Neural progenitor cell (in vitro differentiated cells): ENCODE measurements at regions not wholly inside any gene's neighbourhood (a gene's known extent, or its start where the extent isn't known, plus 50 kb on each side); places are given as distances from the start of the nearest gene placed in this dataset.

ENCODE experiments used
- DNase-seq: peaks from one replicate; pipeline ENCODE4 v3.0.0-alpha.2; 2016; ENCODE audit warnings: low spot score
- H2AFZ ChIP-seq: fragments of 200-600 bp; sonication (generic); replicated peaks from 2 replicates; pipeline ENCODE4 v1.6.1; 2016; ENCODE audit warnings: antibody characterized with exemption
- H3F3A ChIP-seq: fragments of 200-600 bp; sonication (generic); 2 replicates; pipeline ENCODE4 v1.6.1; 2016; ENCODE audit warnings: antibody characterized with exemption, low read depth
- H3K27ac ChIP-seq: fragments of 200-600 bp; sonication (generic); 2 replicates; pipeline ENCODE4 v1.5.1; 2016; ENCODE audit warnings: mild to moderate bottlenecking
- H3K27me3 ChIP-seq: fragments of 200-600 bp; sonication (generic); 2 replicates; pipeline ENCODE4 v1.6.1; 2016; ENCODE audit warnings: mild to moderate bottlenecking, moderate library complexity
- H3K36me3 ChIP-seq: fragments of 200-600 bp; sonication (generic); 2 replicates; pipeline ENCODE4 v1.5.1; 2016
- H3K4me1 ChIP-seq: fragments of 200-600 bp; sonication (generic); 2 replicates; pipeline ENCODE4 v1.6.1; 2016; ENCODE audit warnings: mixed run types
- H3K4me2 ChIP-seq: fragments of 200-600 bp; sonication (generic); 2 replicates; pipeline ENCODE4 v1.6.1; 2016
- H3K4me3 ChIP-seq: fragments of 200-600 bp; sonication (generic); 2 replicates; pipeline ENCODE4 v1.5.1; 2016
- H3K79me2 ChIP-seq: fragments of 200-600 bp; sonication (generic); 2 replicates; pipeline ENCODE4 v1.6.1; 2016; ENCODE audit warnings: low read depth
- H3K9ac ChIP-seq: fragments of 200-600 bp; sonication (generic); 2 replicates; pipeline ENCODE4 v1.6.1; 2016
- H3K9me3 ChIP-seq: fragments of 200-600 bp; sonication (generic); 2 replicates; pipeline ENCODE4 v1.5.1; 2016; ENCODE audit warnings: low read depth
- H4K20me1 ChIP-seq: fragments of 200-600 bp; sonication (generic); 2 replicates; pipeline ENCODE4 v1.6.1; 2016; ENCODE audit warnings: low read depth
- H3K27ac Mint-ChIP-seq: 3 replicates; pipeline ENCODE4 v1.8.0; 2021; ENCODE audit warnings: mixed read lengths
- H3K27me3 Mint-ChIP-seq: 2 replicates; pipeline ENCODE4 v1.8.0; 2022; ENCODE audit warnings: low read depth, mild to moderate bottlenecking, inconsistent platforms, moderate library complexity, mixed read lengths; ENCODE audit not compliant: insufficient read depth
- H3K36me3 Mint-ChIP-seq: 3 replicates; pipeline ENCODE4 v1.8.0; 2021; ENCODE audit warnings: mixed read lengths
- H3K4me1 Mint-ChIP-seq: 3 replicates; pipeline ENCODE4 v1.8.0; 2021; ENCODE audit warnings: mixed read lengths
- H3K4me3 Mint-ChIP-seq: 3 replicates; pipeline ENCODE4 v1.8.0; 2021; ENCODE audit warnings: mild to moderate bottlenecking, moderate library complexity, mixed read lengths
- H3K9me3 Mint-ChIP-seq: 3 replicates; pipeline ENCODE4 v1.8.0; 2020; ENCODE audit warnings: mixed read lengths
- CTCF ChIP-seq: fragments of 200-600 bp; sonication (generic); IDR thresholded peaks from 2 replicates; pipeline ENCODE4 v1.5.1; 2017; ENCODE audit warnings: antibody characterized with exemption, mild to moderate bottlenecking
- EZH2 ChIP-seq: fragments of 200-600 bp; sonication (generic); IDR thresholded peaks from 2 replicates; pipeline ENCODE4 v1.6.1; 2017; ENCODE audit warnings: antibody characterized with exemption, mild to moderate bottlenecking, moderate library complexity
- EZH2phosphoT487 ChIP-seq: fragments of 200-600 bp; sonication (generic); IDR thresholded peaks from 2 replicates; pipeline ENCODE4 v1.6.1; 2017; ENCODE audit warnings: antibody characterized with exemption

GRCh38 chr6:3612341-3613041 is 139.0 kb downstream of the PXDC1 start:
- Histone ChIP-seq H4K20me1 (no peaks in the 10 kb centered on the region), H3F3A (peaks cover 7% of the 10 kb centered on the region), H3K9me3 (no peaks in the 10 kb centered on the region), H2AFZ (no peak overlapping the region), H3K27ac (no peak overlapping the region), H3K4me2 (no peak overlapping the region), H3K36me3 (no peaks in the 10 kb centered on the region), H3K27me3 (no peaks in the 10 kb centered on the region), H3K79me2 (no peaks in the 10 kb centered on the region), H3K4me3 (no peak overlapping the region), H3K4me1 (peaks cover 8% of the 10 kb centered on the region), H3K9ac (no peak overlapping the region)
- Mint-ChIP-seq H3K4me3 (no peak overlapping the region), H3K9me3 (no peaks in the 10 kb centered on the region), H3K4me1 (peaks cover 43% of the 10 kb centered on the region), H3K36me3 (no peaks in the 10 kb centered on the region), H3K27me3 (peaks cover 14% of the 10 kb centered on the region), H3K27ac (peak overlapping the region; percentile 20)
- DNase-seq: no peak
- TF ChIP-seq EZH2 (no peak), CTCF (no peak), EZH2phosphoT487 (no peak)

GRCh38 chr6:3610921-3611320 is 140.6 kb downstream of the PXDC1 start:
- Mint-ChIP-seq H3K27ac (no peak overlapping the region), H3K4me1 (peaks cover 52% of the 10 kb centered on the region), H3K4me3 (no peak overlapping the region), H3K9me3 (no peaks in the 10 kb centered on the region), H3K27me3 (peaks cover 19% of the 10 kb centered on the region), H3K36me3 (no peaks in the 10 kb centered on the region)
- TF ChIP-seq EZH2: no peak
- TF ChIP-seq EZH2phosphoT487: no peak
- TF ChIP-seq CTCF: no peak
- H3F3A ChIP-seq: peaks cover 7% of the 10 kb centered on the region
- H2AFZ ChIP-seq: no peak overlapping the region
- peaks cover 8% of the 10 kb centered on the region for H3K4me1 ChIP-seq
- no peaks in the 10 kb centered on the region for H3K79me2 ChIP-seq
- no peaks in the 10 kb centered on the region for H3K27me3 ChIP-seq
- H3K4me3 ChIP-seq: no peak overlapping the region
- H3K9me3 ChIP-seq: no peaks in the 10 kb centered on the region
- H3K27ac ChIP-seq: no peak overlapping the region
- H4K20me1 ChIP-seq: no peaks in the 10 kb centered on the region
- no peaks in the 10 kb centered on the region for H3K36me3 ChIP-seq
- no peak overlapping the region for H3K4me2 ChIP-seq
- H3K9ac ChIP-seq: no peak overlapping the region
- DNase-seq: no peak

- Histone ChIP-seq H4K20me1 (no peaks in the 10 kb centered on the region), H3F3A (peaks cover 7% of the 10 kb centered on the region), H3K4me2 (no peak overlapping the region), H3K36me3 (no peaks in the 10 kb centered on the region), H3K27me3 (no peaks in the 10 kb centered on the region), H3K4me1 (peaks cover 8% of the 10 kb centered on the region), H2AFZ (no peak overlapping the region), H3K4me3 (no peak overlapping the region), H3K27ac (no peak overlapping the region), H3K9ac (no peak overlapping the region), H3K79me2 (no peaks in the 10 kb centered on the region), H3K9me3 (no peaks in the 10 kb centered on the region)
- no peak overlapping the region for H3K4me3 Mint-ChIP-seq
- H3K27me3 Mint-ChIP-seq: peaks cover 19% of the 10 kb centered on the region
- H3K27ac Mint-ChIP-seq: no peak overlapping the region
- H3K36me3 Mint-ChIP-seq: no peaks in the 10 kb centered on the region
- H3K9me3 Mint-ChIP-seq: no peaks in the 10 kb centered on the region
- DNase-seq: no peak
- TF ChIP-seq EZH2 (no peak), CTCF (no peak), EZH2phosphoT487 (no peak)
- H3K4me1 Mint-ChIP-seq: peaks cover 52% of the 10 kb centered on the region
Observed at GRCh38 chr6:3610206-3610605, 141.3 kb downstream of the PXDC1 start.
